Tibial artery (tissue), 4 donors: ENCODE measurements at regions not wholly inside any gene's neighbourhood (a gene's known extent, or its start where the extent isn't known, plus 50 kb on each side); places are given as distances from the start of the nearest gene placed in this dataset.

ENCODE experiments used
- DNase-seq, 2 donors: peaks; one replicate each; pipeline ENCODE4 v3.0.0-alpha.2; 2019
- H3K27ac ChIP-seq, 2 donors: fragments of 200-600 bp; sonication (generic) in 1 of 2; 1 replicate in 1 of 2; 2 replicates in 1 of 2; pipeline ENCODE4 v1.5.1; 2018 to 2019; ENCODE audit warnings: mild to moderate bottlenecking in 1 of 2
- H3K27me3 ChIP-seq, 2 donors: fragments of 200-600 bp; sonication (generic) in 1 of 2; one replicate each; pipeline versions ENCODE4 v1.5.1 to v1.6.0; 2016 to 2019
- H3K36me3 ChIP-seq, 3 donors: fragments of 200-600 bp; sonication (generic) in 2 of 3; one replicate each; pipeline ENCODE4 v1.5.1; 2016 to 2019; ENCODE audit warnings: mild to moderate bottlenecking in 2 of 3
- H3K4me1 ChIP-seq, 4 donors: fragments of 200-600 bp; sonication (generic) in 2 of 4; 1 replicate in 3 of 4; 2 replicates in 1 of 4; pipeline ENCODE4 v1.5.1; 2016 to 2019
- H3K4me3 ChIP-seq, 2 donors: fragments of 200-600 bp; sonication (generic) in 1 of 2; 1 replicate in 1 of 2; 2 replicates in 1 of 2; pipeline ENCODE4 v1.5.1; 2018 to 2019; ENCODE audit warnings: mild to moderate bottlenecking in 2 of 2
- H3K9me3 ChIP-seq, 3 donors: fragments of 200-600 bp; sonication (generic) in 1 of 3; one replicate each; pipeline ENCODE4 v1.5.1; 2016 to 2019
- intact Hi-C: fragments of 100-400 bp; cut with DNase I; formaldehyde crosslinking; loops from one replicate; pipeline ENCODE4 v1.15.0; 2023; ENCODE audit warnings: low total_unique reads
- TF ChIP-seq, protein P1 (sequence below), 2 experiments: fragments of 200-600 bp in 1 of 2; fragments of 450-650 bp in 1 of 2; IDR thresholded peaks; one replicate each; pipeline ENCODE4 v1.5.1; 2017 to 2019; ENCODE audit warnings: antibody characterized with exemption in 2 of 2, mild to moderate bottlenecking in 1 of 2, moderate library complexity in 1 of 2

DNA sequence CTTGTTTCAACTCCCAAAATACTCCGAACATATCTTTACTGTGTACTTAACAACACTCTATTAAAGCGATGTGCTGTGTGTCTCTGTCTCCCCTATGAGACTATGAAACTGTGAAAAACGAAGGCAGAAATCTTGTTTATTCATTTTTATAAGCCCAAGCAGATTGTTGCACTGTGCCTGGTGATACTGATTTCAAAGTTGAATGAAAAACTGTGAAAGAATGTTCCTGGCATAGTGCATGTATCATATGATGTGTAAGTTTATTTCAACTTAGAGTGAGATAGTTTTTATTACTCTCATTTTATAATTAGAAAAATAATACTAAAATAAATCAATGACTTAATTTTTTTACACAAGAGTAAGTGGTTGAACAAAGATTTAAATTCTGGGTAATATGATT, 471.9 kb upstream of the PCDH15 start:
- Histone ChIP-seq H3K36me3 (no peaks in the 10 kb centered on the region), H3K27me3 (no peaks in the 10 kb centered on the region), H3K9me3 (no peaks in the 10 kb centered on the region), H3K4me3 (no peak overlapping the region), H3K4me1 (no peaks in the 10 kb centered on the region), H3K27ac (no peak overlapping the region)
- TF ChIP-seq, protein P1, sequence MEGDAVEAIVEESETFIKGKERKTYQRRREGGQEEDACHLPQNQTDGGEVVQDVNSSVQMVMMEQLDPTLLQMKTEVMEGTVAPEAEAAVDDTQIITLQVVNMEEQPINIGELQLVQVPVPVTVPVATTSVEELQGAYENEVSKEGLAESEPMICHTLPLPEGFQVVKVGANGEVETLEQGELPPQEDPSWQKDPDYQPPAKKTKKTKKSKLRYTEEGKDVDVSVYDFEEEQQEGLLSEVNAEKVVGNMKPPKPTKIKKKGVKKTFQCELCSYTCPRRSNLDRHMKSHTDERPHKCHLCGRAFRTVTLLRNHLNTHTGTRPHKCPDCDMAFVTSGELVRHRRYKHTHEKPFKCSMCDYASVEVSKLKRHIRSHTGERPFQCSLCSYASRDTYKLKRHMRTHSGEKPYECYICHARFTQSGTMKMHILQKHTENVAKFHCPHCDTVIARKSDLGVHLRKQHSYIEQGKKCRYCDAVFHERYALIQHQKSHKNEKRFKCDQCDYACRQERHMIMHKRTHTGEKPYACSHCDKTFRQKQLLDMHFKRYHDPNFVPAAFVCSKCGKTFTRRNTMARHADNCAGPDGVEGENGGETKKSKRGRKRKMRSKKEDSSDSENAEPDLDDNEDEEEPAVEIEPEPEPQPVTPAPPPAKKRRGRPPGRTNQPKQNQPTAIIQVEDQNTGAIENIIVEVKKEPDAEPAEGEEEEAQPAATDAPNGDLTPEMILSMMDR (IDR thresholded peaks at IDR 0.05) = no peak
- no peak for DNase-seq
- intact Hi-C loops = no loop called here

DNA sequence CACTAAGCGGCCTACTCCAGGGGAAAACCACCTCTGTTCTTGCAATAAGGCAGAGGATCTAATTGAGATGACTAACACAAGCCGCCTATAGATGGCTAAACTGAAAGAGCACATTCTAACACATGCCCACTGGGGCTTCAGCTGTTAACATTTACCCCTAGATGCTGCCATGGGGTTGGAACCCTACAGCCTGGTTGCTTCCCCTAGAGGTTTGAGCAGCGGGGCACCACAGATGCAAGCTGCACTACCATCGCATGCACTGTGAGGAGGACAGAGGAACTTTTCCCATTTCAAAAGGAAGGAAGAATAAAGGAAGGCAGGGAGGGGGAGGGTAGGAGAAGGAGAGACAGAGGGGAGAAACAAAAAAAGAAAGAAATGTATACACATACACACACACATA, 465.8 kb upstream of the PCDH15 start:
- intact Hi-C loops = no loop called here
- DNase-seq = no peak
- H3K27me3 ChIP-seq = no peaks in the 10 kb centered on the region
- no peak overlapping the region for H3K4me3 ChIP-seq
- TF ChIP-seq, protein P1 (IDR thresholded peaks at IDR 0.05) = no peak
- H3K4me1 ChIP-seq = no peaks in the 10 kb centered on the region
- H3K36me3 ChIP-seq = no peaks in the 10 kb centered on the region
- H3K27ac ChIP-seq = no peak overlapping the region
- no peaks in the 10 kb centered on the region for H3K9me3 ChIP-seq

DNA sequence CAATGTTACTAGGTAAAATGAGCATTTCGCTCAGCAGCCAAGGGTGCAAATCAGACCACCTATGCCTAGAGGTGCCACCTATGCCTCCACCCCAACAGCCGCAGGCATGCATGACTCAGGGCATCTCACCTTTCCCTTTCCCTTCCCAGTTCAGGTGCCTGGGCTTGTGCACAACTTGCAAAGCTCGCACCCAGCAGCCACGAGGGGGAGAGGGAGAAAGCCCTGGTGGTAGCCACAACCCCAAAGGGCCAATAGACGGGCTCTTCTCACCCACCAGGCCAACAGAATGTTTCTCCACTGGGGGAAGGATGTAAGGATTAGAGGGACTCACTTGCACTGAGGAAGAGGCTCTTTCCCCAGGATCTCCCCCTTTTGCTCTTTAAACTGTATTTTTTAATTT, 462.3 kb upstream of the PCDH15 start:
- H3K9me3 ChIP-seq = no peaks in the 10 kb centered on the region
- intact Hi-C loops = no loop called here
- no peaks in the 10 kb centered on the region for H3K4me1 ChIP-seq
- TF ChIP-seq, protein P1 (IDR thresholded peaks at IDR 0.05) = no peak
- no peak overlapping the region for H3K4me3 ChIP-seq
- H3K36me3 ChIP-seq = no peaks in the 10 kb centered on the region
- no peak overlapping the region for H3K27ac ChIP-seq
- H3K27me3 ChIP-seq = no peaks in the 10 kb centered on the region
- DNase-seq = no peak

DNA sequence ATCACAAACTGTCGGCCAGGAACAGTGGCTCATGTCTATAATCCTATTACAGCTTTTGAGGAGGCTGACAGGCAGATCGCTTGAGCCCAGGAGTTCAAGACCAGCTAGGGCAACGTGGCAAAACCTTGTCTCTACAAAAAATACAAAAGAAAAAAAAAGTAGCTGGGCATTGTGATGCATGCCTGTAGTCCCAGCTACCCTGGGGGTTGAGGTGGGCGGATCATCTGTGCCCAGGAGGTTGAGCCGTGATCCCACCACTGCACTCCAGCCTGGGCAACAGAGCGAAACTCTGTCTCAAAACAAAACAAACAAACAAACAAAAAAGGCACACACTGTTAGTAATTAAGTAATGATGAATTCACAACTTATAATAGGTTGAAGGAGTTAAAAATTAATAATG, 441.5 kb upstream of the PCDH15 start:
- TF ChIP-seq, protein P1 (IDR thresholded peaks at IDR 0.05) = no peak
- Histone ChIP-seq H3K4me1 (no peaks in the 10 kb centered on the region), H3K27ac (no peak overlapping the region), H3K27me3 (no peaks in the 10 kb centered on the region), H3K36me3 (no peaks in the 10 kb centered on the region), H3K9me3 (no peaks in the 10 kb centered on the region), H3K4me3 (no peak overlapping the region)
- no peak for DNase-seq
- intact Hi-C loops = no loop called here

DNA sequence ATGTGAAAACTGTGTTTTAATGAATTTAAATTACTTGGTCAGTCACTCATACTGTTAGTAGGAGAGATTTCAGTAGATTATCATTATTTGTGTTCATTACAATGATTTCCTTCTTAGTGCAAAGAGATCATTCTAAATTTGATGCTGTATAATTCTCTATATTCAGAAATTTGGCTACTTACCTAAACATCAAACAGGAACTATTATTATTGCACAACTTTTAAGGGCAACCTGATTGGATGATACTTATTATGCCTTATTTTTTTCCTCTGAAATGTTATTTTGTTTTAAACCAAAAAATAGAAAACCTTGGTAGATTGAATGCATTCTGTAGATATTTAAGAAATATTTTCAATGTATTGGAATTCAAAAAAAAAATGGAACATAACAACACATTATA, 436.4 kb upstream of the PCDH15 start:
- Histone ChIP-seq H3K27ac (no peak overlapping the region), H3K27me3 (no peaks in the 10 kb centered on the region), H3K9me3 (no peaks in the 10 kb centered on the region), H3K36me3 (no peaks in the 10 kb centered on the region), H3K4me1 (no peaks in the 10 kb centered on the region), H3K4me3 (no peak overlapping the region)
- TF ChIP-seq, protein P1 (IDR thresholded peaks at IDR 0.05) = no peak
- intact Hi-C loops = no loop called here
- DNase-seq = no peak

DNA sequence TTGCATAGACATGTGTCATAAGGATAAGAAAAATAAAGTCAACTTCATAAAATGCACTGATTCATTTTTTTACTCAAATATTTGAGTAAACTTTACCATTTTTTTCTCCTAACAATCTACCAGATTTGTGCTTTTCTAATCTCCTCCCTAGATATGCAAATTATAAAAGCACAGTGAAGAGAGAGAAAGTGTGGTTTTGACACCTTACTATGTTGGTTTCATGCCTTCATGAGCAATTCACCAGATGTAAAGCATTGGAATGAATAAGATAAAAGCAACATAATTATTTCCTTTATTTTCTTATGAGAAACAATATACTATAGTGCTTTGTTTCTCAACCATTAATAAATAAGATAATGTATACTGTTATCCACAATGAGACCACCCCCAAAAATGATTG, 432.5 kb upstream of the PCDH15 start:
- Histone ChIP-seq H3K4me1 (no peaks in the 10 kb centered on the region), H3K27me3 (no peaks in the 10 kb centered on the region), H3K9me3 (no peaks in the 10 kb centered on the region), H3K36me3 (no peaks in the 10 kb centered on the region), H3K4me3 (no peak overlapping the region), H3K27ac (no peak overlapping the region)
- no peak for DNase-seq
- TF ChIP-seq, protein P1 (IDR thresholded peaks at IDR 0.05) = no peak
- intact Hi-C loops = no loop called here
